PFSK-1 (cell line): ENCODE measurements at regions not wholly inside any gene's neighbourhood (a gene's known extent, or its start where the extent isn't known, plus 50 kb on each side); places are given as distances from the start of the nearest gene placed in this dataset.

ENCODE experiments used
- FOXP2 ChIP-seq: optimal IDR thresholded peaks from 2 replicates; pipeline ENCODE3; 2011; ENCODE audit warnings: borderline replicate concordance, control low read depth, inconsistent platforms; ENCODE audit not compliant: insufficient read depth; ENCODE audit errors: extremely low read length, extremely low read depth
- POLR2AphosphoS5 ChIP-seq: IDR thresholded peaks from 2 replicates; pipeline ENCODE4 v1.6.1; 2012; ENCODE audit warnings: low read depth, mild to moderate bottlenecking, control low read depth, low read length, moderate library complexity
- SIN3A ChIP-seq: IDR thresholded peaks from 2 replicates; pipeline ENCODE4 v1.6.1; 2012; ENCODE audit warnings: mild to moderate bottlenecking, low read length, moderate library complexity, borderline replicate concordance; ENCODE audit not compliant: insufficient read depth
- TAF1 ChIP-seq: IDR thresholded peaks from 2 replicates; pipeline ENCODE4 v1.6.1; 2012; ENCODE audit warnings: low read length, control low read depth, borderline replicate concordance; ENCODE audit not compliant: insufficient read depth
- TF ChIP-seq, protein P1 (sequence below), 2 experiments: IDR thresholded peaks; 2 replicates each; pipeline versions ENCODE4 v1.6.1 to v1.8.0; 2011 to 2012; ENCODE audit warnings: low read depth in 2 of 2, low read length in 2 of 2, control low read depth in 1 of 2, inconsistent platforms in 1 of 2, mild to moderate bottlenecking in 1 of 2, moderate library complexity in 1 of 2; ENCODE audit not compliant: insufficient read depth in 1 of 2

DNA sequence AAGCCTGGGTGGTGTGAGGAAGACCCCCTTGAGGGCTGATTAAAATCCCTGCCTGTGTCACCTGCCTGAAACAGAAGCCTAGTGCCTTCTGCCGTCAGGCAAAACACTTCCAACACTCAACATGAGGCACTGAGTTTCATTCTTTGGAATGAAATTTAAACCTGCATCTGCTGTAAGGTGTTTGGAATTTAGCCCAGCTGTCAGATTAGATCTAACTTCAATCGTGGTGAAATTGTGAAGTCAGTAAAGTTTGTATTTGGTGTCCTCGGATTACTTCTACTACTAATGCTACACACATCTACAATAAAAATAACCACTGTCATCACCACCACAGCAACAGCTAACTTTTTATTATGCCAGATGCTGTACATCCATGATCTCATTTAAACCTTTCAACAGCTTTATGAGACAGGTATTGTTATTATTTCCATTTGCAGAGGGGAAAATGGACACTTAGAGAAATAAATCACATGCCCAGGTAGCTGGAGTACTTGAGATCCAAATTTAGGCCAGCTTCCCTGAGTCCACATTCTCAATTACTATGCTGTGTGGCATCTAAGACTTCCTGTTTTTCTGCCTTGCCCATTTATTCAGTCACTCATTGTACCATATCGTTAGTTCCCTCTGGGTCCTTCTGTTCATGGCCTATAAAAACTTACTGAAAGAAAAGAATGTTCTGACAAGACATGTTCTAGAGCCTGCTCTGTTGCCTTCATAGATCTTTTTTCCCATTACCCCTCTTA is 98.2 kb upstream of the GCFC2 start:
- TF ChIP-seq SIN3A (no peak), POLR2AphosphoS5 (no peak), FOXP2 (no peak), TAF1 (no peak)
- TF ChIP-seq, protein P1, sequence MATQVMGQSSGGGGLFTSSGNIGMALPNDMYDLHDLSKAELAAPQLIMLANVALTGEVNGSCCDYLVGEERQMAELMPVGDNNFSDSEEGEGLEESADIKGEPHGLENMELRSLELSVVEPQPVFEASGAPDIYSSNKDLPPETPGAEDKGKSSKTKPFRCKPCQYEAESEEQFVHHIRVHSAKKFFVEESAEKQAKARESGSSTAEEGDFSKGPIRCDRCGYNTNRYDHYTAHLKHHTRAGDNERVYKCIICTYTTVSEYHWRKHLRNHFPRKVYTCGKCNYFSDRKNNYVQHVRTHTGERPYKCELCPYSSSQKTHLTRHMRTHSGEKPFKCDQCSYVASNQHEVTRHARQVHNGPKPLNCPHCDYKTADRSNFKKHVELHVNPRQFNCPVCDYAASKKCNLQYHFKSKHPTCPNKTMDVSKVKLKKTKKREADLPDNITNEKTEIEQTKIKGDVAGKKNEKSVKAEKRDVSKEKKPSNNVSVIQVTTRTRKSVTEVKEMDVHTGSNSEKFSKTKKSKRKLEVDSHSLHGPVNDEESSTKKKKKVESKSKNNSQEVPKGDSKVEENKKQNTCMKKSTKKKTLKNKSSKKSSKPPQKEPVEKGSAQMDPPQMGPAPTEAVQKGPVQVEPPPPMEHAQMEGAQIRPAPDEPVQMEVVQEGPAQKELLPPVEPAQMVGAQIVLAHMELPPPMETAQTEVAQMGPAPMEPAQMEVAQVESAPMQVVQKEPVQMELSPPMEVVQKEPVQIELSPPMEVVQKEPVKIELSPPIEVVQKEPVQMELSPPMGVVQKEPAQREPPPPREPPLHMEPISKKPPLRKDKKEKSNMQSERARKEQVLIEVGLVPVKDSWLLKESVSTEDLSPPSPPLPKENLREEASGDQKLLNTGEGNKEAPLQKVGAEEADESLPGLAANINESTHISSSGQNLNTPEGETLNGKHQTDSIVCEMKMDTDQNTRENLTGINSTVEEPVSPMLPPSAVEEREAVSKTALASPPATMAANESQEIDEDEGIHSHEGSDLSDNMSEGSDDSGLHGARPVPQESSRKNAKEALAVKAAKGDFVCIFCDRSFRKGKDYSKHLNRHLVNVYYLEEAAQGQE (IDR thresholded peaks at IDR 0.05; ENCODE audit: insufficient read depth in 1 of 2, low read depth in 2 of 2, low read length in 2 of 2), result no peak

DNA sequence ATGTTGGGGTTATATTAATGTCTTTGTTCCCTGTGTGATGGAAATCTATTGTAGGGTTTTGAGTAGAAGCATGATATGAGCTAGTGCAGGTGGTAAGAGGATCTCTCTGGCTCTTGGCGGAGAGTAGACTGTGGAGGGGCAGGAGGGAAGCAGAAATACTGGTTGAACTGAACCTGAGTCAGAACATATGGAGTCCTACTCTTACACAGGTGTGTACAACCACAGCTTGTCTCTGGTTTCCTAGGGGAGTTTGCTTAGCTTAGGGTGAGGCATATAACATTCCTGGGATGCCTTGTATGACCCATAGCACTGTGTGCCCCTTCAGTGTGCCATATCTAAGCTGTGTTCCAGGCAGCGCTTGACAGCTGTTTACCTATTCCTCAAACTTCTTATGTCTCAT is 97.3 kb upstream of the GCFC2 start:
- TF ChIP-seq POLR2AphosphoS5 (no peak), TAF1 (no peak), FOXP2 (no peak), SIN3A (no peak)
- TF ChIP-seq, protein P1 (IDR thresholded peaks at IDR 0.05; ENCODE audit: insufficient read depth in 1 of 2, low read depth in 2 of 2, low read length in 2 of 2), result no peak

DNA sequence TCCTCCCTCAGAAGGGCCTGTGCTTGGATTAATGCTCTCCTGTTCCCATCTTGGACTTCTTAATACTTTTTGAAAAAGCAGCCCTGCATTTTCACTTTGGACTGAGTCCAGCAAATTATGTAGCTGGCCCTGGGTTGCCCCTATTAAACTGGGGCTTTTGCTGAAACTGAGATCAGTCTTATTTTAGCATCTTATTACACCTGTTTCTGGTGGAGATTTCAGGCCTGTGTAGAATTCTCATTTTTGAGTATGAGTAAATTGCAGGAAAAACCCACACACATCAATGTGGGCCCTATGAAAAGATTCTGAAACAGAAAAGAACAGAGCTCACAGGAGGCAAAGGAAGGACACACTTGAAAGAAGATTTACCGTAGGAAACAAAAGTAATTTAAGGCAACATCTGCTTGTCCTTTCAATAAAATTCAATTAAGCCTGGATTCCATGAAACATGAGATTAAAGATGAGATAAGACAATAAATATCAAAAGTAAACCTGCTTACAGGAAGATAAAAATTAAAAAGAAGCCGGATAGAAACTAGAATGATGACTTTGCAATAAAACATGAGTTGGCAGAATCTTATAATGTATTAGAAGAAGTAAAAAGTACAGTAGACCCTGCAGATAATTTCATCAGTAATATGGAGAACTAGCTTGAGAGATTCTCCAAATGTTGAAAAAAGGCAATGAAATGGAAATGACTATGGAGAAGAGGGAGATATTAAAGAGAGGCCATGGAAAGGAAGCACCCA is 90.7 kb upstream of the GCFC2 start:
- TF ChIP-seq POLR2AphosphoS5, result no peak
- TF ChIP-seq TAF1, result no peak
- TF ChIP-seq SIN3A, result no peak
- no peak for TF ChIP-seq FOXP2
- TF ChIP-seq, protein P1 (IDR thresholded peaks at IDR 0.05; ENCODE audit: insufficient read depth in 1 of 2, low read depth in 2 of 2, low read length in 2 of 2), result no peak

DNA sequence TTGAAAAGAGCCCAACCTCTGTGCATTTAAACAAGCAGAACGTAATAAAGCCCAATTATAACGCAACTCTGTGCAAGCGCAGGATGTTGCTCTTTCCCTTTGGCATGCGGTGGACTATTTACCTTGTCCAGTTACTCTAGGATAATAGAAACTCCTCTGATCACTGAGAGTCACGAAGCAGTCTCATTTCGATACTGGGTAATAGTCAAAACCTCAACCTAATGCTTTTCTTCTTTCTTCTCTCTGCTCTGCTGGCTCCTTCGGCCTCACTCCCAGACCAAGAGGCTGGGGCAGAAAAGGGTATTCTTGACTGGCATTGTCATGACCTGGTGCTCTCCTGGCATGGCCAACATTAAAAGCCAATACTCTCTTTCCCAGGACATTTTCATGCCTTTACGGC is 89.7 kb upstream of the GCFC2 start:
- no peak for TF ChIP-seq SIN3A
- TF ChIP-seq, protein P1 (IDR thresholded peaks at IDR 0.05; ENCODE audit: insufficient read depth in 1 of 2, low read depth in 2 of 2, low read length in 2 of 2), result no peak
- TF ChIP-seq FOXP2, result no peak
- no peak for TF ChIP-seq TAF1
- TF ChIP-seq POLR2AphosphoS5, result no peak

DNA sequence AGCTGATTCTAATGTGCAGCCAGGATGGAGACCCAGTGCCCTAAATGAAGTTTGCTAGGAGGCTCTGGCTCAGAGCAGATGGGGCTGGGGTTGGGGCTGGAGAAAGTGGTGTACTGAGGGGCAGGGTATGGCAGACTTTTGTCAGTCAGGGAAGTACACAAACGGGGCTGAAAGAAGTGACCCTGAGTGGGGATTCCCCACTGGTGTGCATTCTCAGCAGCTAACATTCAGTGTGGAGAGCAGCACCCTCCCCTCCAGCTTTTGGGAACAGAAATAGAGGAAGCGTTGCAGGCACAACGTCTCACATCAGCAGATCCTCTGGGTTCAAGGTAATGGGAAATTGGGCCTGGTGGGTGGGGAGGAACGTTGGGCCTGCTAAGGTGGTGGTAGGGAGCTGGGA is 89.1 kb upstream of the GCFC2 start:
- TF ChIP-seq POLR2AphosphoS5 (no peak), TAF1 (no peak), FOXP2 (no peak)
- TF ChIP-seq, protein P1 (IDR thresholded peaks at IDR 0.05; ENCODE audit: insufficient read depth in 1 of 2, low read depth in 2 of 2, low read length in 2 of 2), result no peak
